NCI-H1105 treated with DMSO at 0.1 percent for 48 hours (cell line): ENCODE measurements at regions not wholly inside any gene's neighbourhood (a gene's known extent, or its start where the extent isn't known, plus 50 kb on each side); places are given as distances from the start of the nearest gene placed in this dataset.

Experiments
- DNase-seq: peaks from one replicate; lab custom pipeline; 2025; lab: John Stamatoyannopoulos, UW

DNA sequence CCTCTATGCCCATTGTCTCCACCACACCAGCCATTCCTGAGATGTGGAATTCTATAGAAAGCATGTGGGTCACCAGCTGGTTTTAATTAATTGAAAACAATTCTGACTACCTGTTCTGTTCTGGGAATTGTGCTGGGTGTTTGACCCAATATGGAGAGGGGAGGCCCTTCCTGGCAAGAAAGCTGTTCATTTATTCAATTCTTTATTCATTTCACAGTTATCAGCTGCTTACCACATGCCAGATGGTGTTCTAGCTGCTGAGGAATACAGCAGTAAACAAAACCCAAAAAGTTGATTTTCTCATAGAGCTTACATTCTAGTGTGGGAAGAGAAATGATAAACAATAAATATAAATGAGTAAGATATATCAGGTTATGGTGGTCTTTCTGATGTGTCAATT is 296.1 kb upstream of the RASGRP1 start:
- no peak for DNase-seq

DNA sequence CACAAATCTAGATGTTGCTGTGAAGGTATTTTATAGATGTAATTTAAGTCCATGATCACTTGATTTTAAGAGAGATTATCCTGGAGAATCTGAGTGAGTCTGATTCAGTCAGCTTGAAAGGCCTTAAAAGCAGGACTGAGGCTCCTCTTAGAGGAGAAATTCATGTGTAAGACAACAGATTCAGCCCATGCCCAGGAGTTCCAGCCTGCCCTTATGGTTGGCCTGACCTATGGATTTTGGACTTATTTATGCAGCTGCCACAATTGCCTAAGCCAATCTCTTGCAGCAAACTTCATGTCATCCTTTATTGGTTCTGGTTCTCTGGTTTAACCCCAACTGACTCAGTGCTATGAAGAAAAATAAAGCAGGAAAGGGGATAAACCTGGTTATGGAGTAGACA is 296.5 kb upstream of the RASGRP1 start:
- DNase-seq, result no peak

DNA sequence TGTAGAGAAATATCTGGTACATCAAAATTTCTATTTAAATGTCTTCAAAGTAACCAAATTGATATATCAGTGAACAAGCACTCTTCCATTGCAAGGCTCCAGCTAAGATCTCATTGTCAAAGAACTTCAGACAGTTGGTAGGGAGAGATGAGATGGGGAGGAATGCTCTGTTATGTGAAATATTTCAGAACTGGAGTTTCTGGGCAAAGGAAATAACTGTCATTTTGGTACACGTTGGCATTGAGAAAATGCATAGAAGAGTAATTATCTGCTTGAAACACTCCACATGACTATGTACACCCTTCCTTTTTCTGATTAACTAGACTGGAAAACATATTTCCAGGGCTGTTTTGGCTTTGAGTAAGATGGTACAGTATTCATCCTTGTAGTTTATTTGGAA is 297.5 kb upstream of the RASGRP1 start:
- no peak for DNase-seq

DNA sequence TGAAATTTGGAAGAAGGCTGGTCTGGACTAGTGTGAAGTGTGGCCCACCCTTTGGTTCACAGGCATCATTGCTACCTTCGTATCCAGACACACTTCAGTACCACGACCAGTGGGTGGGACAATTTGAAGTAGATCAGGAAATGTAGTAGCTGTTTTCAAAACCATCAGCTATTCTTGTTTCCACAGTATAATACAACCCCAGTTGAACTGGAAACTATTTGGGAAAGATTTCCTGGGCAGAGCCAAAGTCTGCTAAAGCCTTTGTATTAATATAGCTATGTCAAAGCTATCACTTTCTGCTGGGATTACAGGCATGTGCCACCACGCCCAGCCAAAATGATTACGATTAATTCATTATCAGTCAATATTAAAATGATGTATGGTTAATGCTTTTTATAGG is 298.8 kb upstream of the RASGRP1 start:
- DNase-seq, result no peak

DNA sequence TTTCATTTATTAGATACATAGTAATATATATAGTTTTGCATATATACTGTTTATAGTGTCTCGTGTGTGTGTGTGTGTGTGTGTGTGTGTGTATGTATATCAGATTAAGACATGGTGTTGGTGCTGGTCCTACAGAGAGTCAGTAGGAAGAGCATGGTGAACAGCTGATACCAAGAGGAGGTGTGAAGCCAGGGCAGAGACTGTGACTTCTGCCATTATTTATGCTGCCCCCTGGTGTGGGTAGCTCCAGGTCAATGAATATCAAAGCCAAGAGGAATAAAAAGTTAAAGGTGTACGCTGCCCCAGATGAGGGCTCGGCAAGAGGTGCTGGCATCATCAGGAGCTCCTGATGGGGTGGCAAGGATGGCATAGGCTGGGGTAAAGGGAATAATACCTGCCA is 299.5 kb upstream of the RASGRP1 start:
- no peak for DNase-seq

DNA sequence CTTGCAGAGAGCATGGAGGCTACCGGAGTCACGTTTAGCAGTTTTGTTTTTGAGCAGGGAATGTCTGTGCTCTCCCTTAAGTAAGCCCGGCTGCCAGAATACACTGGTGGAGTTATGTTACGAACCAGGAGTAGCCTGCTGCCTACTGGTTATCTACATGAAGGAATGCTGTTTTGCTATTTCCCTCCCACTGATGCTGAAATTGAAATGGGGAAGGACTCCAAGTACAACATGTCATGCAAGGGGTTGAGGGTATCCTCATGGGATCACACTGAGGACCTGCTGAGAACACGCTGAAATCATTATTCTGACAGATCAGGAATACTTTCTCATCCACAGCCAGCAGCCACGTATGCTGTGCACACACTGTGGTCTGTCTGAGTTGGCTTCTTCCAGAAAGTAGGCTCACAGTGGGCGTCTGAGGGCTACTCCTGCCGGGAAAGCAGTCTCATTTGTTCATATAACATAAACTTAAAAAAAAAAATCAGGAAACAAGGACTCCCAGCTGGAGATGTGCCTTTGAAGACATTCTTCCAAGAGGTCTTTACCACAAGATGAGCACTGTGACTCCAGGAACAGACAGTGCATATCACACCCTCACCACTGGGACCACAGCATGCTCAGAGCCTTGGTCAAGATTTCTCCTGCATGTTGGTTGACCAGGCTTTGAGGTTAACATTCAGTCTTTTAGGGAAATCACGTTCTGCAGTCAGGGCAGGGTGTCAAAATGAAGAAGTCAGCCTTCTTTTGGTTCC is 300.4 kb upstream of the RASGRP1 start:
- DNase-seq, result no peak

DNA sequence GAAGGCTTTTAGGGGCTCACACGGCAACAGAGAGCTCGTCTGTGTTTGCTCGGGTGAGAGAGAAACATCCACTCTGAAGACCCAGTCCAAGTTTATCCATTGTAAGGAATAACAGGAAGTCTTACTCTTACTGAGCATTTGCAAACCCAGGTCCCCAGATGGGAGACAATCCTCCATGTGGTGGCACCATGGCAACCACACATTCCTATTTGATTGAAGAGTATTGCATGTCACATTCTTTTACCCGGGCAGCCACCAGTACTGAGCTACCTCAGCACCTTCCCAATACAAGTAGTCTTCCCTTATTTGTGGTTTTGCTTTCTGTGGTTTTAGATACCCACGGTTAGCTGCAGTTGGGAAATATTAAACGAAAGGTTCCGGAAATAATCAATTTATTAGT is 302.9 kb upstream of the RASGRP1 start:
- DNase-seq, result no peak

DNA sequence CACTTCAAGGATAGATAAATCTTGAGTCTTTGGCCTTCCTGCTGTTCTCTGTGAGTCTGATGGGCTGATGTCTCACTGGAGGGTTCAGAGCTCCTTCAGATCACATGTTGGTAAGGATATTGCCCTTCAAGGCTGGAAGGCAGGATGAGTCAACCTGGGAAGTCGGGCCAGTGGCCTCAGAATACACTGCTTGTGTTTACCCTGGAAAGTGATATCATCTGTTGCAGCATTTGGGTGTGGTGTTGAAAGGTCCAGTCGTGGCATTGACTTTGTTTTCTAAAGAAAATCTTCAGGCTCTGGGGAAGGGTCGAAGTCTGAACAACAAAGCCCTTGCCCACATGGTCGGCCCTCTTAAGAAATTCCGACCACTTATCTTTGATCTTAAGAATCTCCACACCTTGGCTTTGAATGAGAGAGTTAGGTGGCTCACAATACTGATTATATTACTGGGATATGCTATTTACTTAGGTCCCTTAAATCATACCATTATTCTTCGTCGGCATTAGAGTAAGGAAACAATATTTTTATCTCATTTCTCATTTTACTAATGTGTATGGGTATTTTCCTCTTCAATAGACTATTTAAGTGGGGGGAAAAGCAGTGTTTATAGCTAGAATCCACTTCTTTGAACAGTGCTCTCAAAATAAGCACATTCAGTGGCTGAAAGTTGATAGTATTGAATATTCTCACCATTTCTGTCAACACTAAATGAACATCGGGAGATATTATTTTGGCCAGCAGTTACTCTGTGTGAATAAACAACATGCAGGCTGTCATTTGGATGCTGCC is 303.9 kb upstream of the RASGRP1 start:
- no peak for DNase-seq

DNA sequence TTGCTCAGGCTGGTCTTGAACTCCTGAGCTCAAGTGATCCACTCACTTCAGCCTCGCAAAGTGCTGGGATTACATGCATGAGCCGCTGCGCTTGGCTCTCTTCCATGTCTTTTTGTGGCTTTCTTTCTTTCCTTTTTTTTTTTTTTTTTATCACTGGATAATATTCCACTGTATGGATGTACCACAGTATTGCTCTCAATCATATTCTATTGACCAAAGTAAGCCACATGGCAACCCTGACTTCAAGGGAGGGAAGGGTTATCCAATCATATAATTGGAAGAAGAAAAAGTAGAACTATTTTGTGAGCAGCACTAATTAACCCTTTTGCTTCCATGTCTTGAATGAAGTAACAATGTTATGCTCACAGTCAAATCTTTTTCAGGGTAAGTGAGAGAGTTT is 307.0 kb upstream of the RASGRP1 start:
- DNase-seq, result no peak

DNA sequence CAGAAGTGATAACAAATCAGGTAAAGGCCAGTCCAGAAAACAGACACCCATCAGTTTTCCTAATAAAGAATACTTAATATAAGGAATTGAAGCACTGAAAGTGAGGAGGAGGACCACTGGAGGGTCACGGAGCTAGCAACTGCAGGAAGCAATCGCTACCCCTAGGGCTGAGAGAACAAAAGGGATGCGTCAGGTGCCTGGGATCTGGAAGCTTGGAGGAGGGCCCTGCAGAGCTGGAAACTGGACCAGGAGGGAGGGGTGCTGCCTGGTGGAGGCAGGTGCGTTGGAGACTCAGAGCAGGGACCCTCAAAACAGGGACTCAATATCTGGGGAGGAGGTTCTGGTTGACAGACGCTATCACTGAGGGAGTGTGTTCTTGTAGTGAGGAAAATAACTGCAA is 308.1 kb upstream of the RASGRP1 start:
- no peak for DNase-seq

DNA sequence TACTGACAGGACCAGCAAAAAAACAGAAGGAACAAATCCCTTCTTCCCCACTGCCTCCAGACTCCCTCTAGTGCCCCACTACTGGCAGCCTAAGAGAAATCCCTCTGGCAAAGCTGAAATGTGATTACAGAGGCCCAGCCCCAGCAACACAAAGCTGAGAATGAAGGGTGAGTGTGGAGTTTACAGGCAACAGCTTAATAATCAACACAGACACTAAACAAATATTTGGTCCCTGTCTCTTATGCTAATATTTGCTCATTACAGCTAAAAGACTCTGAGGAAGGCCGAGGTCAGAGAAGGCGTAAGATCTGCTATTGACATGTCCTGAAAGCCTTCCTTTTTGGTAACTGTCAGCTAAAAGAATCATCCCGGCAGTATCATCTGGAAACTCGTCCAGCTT is 308.5 kb upstream of the RASGRP1 start:
- no peak for DNase-seq

DNA sequence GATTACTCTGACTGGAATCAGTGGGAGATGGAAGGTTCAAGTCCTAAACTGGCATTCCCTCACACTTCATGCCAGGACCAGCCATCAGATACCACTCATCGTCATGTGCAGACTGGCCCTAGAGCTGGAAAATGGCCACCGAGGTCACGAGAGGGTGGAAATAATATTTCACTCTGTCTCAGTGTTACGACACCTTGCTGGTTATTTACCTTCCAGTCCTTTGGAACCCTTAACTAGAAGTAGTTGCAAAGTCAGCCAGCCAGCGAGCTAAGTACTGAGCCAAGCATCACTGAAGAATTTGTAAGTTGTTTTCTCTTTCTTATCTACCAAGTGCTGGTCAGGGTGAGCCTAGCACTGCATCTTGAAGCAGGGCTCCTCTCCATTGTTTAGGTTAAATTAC is 309.9 kb upstream of the RASGRP1 start:
- no peak for DNase-seq

DNA sequence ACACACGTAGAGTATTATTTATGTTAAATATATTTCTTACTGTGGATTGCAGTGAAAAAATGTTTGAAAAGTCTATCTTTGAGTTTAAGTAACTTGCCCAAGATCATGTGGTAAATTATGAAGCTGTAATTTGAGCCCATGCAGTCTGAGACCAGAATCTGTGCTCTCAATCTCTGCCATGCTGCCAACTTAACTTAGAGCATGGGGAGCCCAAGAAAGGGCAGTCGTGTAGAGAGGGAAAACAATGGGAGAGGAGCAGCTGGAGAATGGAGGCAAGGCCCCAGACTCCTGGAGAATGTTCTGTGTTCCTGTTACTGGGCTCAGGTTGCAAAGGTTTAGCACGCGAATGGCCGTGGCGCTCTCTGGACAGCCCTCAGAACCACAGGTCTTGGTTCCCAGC is 311.6 kb upstream of the RASGRP1 start:
- DNase-seq, result no peak

DNA sequence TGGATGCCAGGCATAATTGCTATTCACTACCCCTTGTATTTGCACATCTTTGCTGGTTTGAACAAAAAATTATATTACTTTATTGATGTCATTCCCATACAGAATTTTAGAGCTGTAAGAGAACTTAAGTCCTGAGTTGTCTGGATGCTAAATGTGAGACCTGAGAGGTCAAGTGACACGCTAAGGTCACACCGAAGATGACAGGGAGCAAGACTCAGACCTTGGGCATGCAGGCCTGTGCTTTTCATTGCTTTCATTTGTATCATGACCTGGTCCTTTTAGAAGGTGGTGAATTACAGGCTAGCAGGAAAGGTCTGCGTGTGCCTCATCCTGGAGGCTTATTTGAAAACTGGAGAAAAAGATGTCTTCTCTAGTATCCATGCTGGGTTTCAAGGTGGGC is 312.0 kb upstream of the RASGRP1 start:
- no peak for DNase-seq

DNA sequence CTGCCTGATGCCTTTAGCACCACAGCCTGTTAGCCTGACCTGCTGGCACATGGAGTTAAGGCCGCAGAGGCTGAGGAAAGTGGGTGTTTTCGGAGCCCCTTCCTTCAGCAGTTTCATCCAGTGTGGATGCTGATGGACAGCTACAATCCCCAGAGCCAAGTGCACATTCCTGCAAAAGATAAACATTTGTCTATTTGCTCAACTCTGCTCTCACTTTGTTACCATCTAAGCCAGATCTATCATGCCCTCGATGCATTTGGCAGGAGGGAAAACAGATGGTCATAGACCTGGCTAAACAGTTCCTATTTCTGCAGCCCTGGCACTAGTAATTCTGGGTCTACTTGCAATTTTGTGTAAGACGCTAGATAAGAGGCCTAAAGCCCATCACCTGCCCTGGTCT is 312.9 kb upstream of the RASGRP1 start:
- DNase-seq, result no peak

DNA sequence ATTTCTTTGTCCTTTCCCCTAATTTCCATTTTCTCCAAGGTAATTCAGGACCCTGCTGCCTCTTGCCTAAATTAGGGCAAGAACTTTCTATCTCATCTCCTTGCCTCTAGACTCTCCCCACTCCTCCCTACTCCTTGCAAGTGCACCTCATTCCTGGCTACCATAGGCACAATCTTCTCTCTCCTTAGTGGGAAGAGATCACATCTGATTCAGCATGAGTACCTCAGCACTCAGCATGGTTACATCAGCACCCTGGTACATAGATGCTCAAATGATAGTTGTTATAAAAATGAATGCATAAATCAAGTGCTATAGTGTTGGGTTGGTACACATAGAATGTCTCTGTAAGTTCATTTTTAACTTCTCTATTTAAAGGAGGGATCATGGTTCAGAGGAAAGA is 313.4 kb upstream of the RASGRP1 start:
- no peak for DNase-seq

DNA sequence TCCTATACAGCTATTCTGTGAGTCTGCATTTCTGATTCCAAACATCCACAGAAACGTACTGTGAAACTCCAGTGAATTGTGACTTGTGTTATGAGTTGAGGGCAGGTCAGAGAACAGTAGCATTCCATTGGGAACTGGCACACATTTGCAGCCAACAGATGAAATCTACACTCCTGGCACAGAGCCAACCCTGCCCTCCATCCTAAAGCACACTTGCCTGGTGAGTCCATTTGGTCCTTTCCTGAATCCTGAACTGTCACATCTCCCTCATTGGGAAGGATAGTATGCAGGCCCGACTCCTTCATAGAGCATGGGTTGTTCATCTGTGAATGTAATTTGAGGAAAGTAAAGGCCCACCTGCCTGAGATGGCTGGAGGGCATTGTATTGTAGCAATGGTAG is 314.3 kb upstream of the RASGRP1 start:
- DNase-seq, result peak; percentile 14

DNA sequence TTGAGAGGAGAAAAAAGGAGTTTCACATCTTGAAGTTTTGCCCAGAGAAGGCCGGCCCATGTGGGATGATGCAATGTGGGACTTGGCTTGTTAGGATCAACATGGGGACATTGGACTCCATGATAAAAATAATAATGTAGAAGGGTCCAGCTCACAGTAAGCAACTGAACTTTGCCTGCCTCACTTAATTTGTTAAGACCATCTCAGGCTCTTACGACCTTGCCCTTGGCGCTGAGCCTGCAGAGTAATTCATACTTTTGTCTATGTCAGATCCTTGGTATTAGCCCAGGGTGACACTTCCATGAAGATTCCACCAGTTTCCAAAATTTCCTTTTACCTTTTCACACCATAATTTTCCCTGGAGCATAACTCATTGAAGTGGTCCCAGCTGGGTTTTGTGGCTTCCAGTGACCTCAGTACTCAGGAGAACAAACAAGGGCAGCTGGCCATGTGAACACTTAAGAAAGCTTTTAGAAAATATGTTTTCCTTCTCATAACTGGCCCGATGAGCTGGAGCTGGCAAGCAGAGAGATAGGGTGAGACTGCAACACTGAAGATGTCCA is 315.4 kb upstream of the RASGRP1 start:
- no peak for DNase-seq

DNA sequence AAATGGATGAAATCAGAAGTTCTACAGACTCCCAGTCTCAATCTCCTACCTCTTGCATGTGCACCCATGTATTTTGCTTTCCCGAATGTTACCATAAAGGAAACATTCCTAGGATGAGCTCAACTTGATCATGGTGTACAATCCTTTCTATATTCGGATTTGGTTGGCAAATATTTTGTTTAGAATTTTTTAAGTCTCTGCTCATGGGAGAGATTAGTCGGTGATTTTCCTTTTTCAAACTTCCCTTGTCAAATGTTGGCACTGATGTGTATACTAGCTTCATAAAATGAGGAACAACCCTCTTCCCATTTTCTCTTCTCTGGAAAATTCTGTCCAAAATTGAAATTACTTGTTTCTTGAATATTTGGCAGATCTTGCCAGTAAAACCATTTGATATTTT is 317.6 kb upstream of the RASGRP1 start:
- no peak for DNase-seq

DNA sequence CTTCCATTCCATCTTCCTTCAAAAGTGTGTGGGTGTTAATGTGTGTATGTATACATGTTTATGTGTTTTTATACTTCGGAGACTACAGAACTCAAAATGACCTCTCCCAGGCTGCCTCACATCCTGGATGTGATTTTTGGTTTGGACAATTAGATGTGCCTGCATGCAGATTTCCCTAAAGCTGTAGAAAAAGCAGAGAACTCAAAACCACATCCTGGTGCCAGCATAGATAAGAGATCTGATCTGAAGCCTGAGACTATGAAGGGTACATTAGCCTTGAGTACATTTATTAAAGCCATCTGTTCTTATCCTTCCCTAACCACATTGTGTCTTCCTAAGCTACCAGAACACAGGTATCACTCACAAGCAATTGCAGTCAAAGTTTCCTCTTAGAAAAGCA is 319.4 kb upstream of the RASGRP1 start:
- DNase-seq, result no peak

DNA sequence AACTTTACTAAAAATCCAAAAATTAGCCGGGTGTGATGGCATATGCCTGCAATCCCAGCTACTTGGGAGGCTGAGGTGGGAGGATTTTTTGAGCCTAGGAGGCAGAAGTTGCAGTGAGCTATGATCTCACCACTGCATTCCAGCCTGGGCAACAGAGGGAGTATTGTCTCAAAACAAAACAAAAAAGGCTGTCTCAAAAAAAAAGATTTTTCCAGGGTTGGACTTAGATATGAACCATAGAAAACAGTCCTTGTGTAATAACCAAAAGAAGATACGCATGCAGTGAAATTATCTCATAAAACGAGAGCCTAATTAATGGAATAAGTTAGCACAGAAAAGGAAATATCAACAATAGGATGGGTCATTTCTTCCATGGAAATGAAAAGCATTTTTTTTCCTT is 320.4 kb upstream of the RASGRP1 start:
- DNase-seq, result no peak

DNA sequence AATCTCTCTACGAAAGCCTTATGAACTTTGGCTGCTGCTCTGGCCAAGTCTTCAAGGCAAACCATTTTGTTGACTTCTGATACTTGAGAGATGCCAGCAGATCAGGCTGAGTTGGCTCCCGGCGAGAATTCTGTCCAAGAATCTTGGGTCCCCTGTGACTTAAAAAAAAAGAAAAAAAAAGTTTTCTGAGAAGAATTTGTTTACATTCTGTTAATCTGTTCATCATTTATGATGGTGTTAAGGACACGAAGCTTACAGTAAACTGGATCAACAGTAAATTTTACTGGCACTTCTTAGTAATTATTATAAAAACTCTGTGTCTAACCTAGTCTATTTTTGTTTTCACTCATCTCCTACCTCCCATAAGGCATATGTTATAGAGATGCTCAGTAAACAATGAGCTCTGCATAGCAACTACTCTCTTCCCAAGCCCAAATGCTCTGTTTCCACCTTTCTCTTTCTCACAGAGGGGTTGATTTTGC is 320.9 kb upstream of the RASGRP1 start:
- no peak for DNase-seq
